ENCODE measurements at regions not wholly inside any gene's neighbourhood (a gene's known extent, or its start where the extent isn't known, plus 50 kb on each side); places are given as distances from the start of the nearest gene placed in this dataset.
"Not testable (repeated sequence)": the region's sequence is repeated elsewhere in the genome, so short reads cannot be mapped to it uniquely, and the experiment has no call there.

- not testable (repeated sequence) for TF ChIP-seq MAX (IDR thresholded peaks at IDR 0.05; ENCODE audit: insufficient read depth, insufficient read length); EZH2 (IDR thresholded peaks at IDR 0.05; ENCODE audit: borderline replicate concordance, low read depth, low read length, severe bottlenecking)
Observed at GRCh38 chr4:8717470-8717869, 124.9 kb downstream of the CPZ start.
